ENCODE measurements at regions not wholly inside any gene's neighbourhood (a gene's known extent, or its start where the extent isn't known, plus 50 kb on each side); places are given as distances from the start of the nearest gene placed in this dataset.

- Histone ChIP-seq H3K9me3 (no peaks in the 10 kb centered on the region), H3K4me1 (no peaks in the 10 kb centered on the region), H3K36me3 (no peaks in the 10 kb centered on the region), H3K27me3 (no peaks in the 10 kb centered on the region), H3K4me3 (ENCODE audit: low read depth, low read length) (no peak overlapping the region)
- no peak for TF ChIP-seq CTCF (IDR thresholded peaks at IDR 0.05; ENCODE audit: low read depth, low read length)
- DNase-seq: no peak
These were observed 208.4 kb upstream of the ZNF521 start for GRCh38 chr18:25560369-25560768.

- no peaks in the 10 kb centered on the region for H3K9me3 ChIP-seq
- H3K36me3 ChIP-seq: no peaks in the 10 kb centered on the region
- H3K4me3 ChIP-seq (ENCODE audit: low read depth, low read length): no peak overlapping the region
- no peak for TF ChIP-seq CTCF (IDR thresholded peaks at IDR 0.05; ENCODE audit: low read depth, low read length)
- H3K27me3 ChIP-seq: no peaks in the 10 kb centered on the region
- H3K4me1 ChIP-seq: no peaks in the 10 kb centered on the region
- no peak for DNase-seq
These were observed 205.0 kb upstream of the ZNF521 start for GRCh38 chr18:25557011-25557410.

- no peak for TF ChIP-seq CTCF (IDR thresholded peaks at IDR 0.05; ENCODE audit: low read depth, low read length)
- H3K36me3 ChIP-seq: no peaks in the 10 kb centered on the region
- DNase-seq: no peak
- H3K4me3 ChIP-seq (ENCODE audit: low read depth, low read length): no peak overlapping the region
- no peaks in the 10 kb centered on the region for H3K4me1 ChIP-seq
- no peaks in the 10 kb centered on the region for H3K9me3 ChIP-seq
- no peaks in the 10 kb centered on the region for H3K27me3 ChIP-seq
These were observed 201.8 kb upstream of the ZNF521 start for GRCh38 chr18:25553631-25554263.

- TF ChIP-seq CTCF (IDR thresholded peaks at IDR 0.05; ENCODE audit: low read depth, low read length): no peak
- no peaks in the 10 kb centered on the region for H3K27me3 ChIP-seq
- DNase-seq: no peak
- no peaks in the 10 kb centered on the region for H3K36me3 ChIP-seq
- H3K4me3 ChIP-seq (ENCODE audit: low read depth, low read length): no peak overlapping the region
- H3K9me3 ChIP-seq: no peaks in the 10 kb centered on the region
- no peaks in the 10 kb centered on the region for H3K4me1 ChIP-seq
These were observed 192.8 kb upstream of the ZNF521 start for GRCh38 chr18:25544546-25545287.

- H3K27me3 ChIP-seq: no peaks in the 10 kb centered on the region
- no peak for TF ChIP-seq CTCF (IDR thresholded peaks at IDR 0.05; ENCODE audit: low read depth, low read length)
- H3K4me3 ChIP-seq (ENCODE audit: low read depth, low read length): no peak overlapping the region
- H3K9me3 ChIP-seq: no peaks in the 10 kb centered on the region
- H3K4me1 ChIP-seq: no peaks in the 10 kb centered on the region
- no peak for DNase-seq
- H3K36me3 ChIP-seq: no peaks in the 10 kb centered on the region
These were observed 186.4 kb upstream of the ZNF521 start for GRCh38 chr18:25538175-25538922.
